Liver (tissue), 8 donors: ENCODE measurements at regions not wholly inside any gene's neighbourhood (a gene's known extent, or its start where the extent isn't known, plus 50 kb on each side); places are given as distances from the start of the nearest gene placed in this dataset.

Experiments
- DNase-seq: peaks from one replicate; pipeline ENCODE4 v3.0.0-alpha.2; 2017; ENCODE audit warnings: low spot score
- H3K27ac ChIP-seq, 2 donors: one replicate each; pipeline ENCODE4 v1.7.0; 2013; ENCODE audit warnings: inconsistent platforms in 2 of 2, low read length in 2 of 2, control low read depth in 1 of 2, low read depth in 1 of 2, mild to moderate bottlenecking in 1 of 2
- H3K27me3 ChIP-seq, 4 donors: one replicate each; pipeline versions ENCODE4 v1.6.1 to v1.7.0; 2013; ENCODE audit warnings: low read length in 3 of 4, inconsistent platforms in 1 of 4, mild to moderate bottlenecking in 1 of 4, moderate library complexity in 1 of 4; ENCODE audit not compliant: control insufficient read depth in 4 of 4, insufficient read depth in 4 of 4
- H3K36me3 ChIP-seq, 4 donors: one replicate each; pipeline versions ENCODE4 v1.6.1 to v1.7.0; 2013; ENCODE audit warnings: low read length in 3 of 4, mild to moderate bottlenecking in 3 of 4, low read depth in 1 of 4, moderate library complexity in 1 of 4; ENCODE audit not compliant: control insufficient read depth in 4 of 4, insufficient read depth in 3 of 4
- H3K4me1 ChIP-seq, 4 donors: one replicate each; pipeline versions ENCODE4 v1.6.1 to v1.7.0; 2013; ENCODE audit warnings: low read length in 3 of 4, mild to moderate bottlenecking in 3 of 4, moderate library complexity in 1 of 4; ENCODE audit not compliant: control insufficient read depth in 4 of 4, insufficient read depth in 4 of 4
- H3K4me3 ChIP-seq, 3 donors: one replicate each; pipeline versions ENCODE4 v1.6.1 to v1.7.0; 2013; ENCODE audit warnings: low read length in 3 of 3, control low read depth in 1 of 3, low read depth in 1 of 3, mild to moderate bottlenecking in 1 of 3
- H3K9ac ChIP-seq, 2 donors: one replicate each; pipeline ENCODE4 v1.7.0; 2013; ENCODE audit warnings: low read length in 2 of 2, mild to moderate bottlenecking in 2 of 2, moderate library complexity in 2 of 2, control low read depth in 1 of 2, low read depth in 1 of 2
- H3K9me3 ChIP-seq, 4 donors: one replicate each; pipeline versions ENCODE4 v1.6.1 to v1.7.0; 2013; ENCODE audit warnings: low read length in 3 of 4; ENCODE audit not compliant: control insufficient read depth in 4 of 4
- EGR1 ChIP-seq, 2 donors: IDR thresholded peaks; 2 replicates each; pipeline ENCODE4 v1.6.1; 2016 to 2018; ENCODE audit warnings: antibody characterized with exemption in 2 of 2, low read depth in 2 of 2
- FOXA1 ChIP-seq: IDR thresholded peaks from 2 replicates; pipeline ENCODE4 v1.6.1; 2016; ENCODE audit warnings: antibody characterized with exemption
- FOXA2 ChIP-seq: IDR thresholded peaks from 2 replicates; pipeline ENCODE4 v1.6.1; 2016; ENCODE audit warnings: antibody characterized with exemption
- GABPA ChIP-seq, 2 donors: IDR thresholded peaks in 1 of 2; conservative IDR thresholded peaks in 1 of 2; 2 replicates each; pipeline ENCODE4 v1.6.1; 2016; ENCODE audit warnings: antibody characterized with exemption in 2 of 2, mild to moderate bottlenecking in 1 of 2, moderate library complexity in 1 of 2
- HNF4G ChIP-seq: IDR thresholded peaks from 2 replicates; pipeline ENCODE4 v1.6.1; 2016; ENCODE audit warnings: antibody characterized with exemption
- JUND ChIP-seq, 2 donors: IDR thresholded peaks; 2 replicates each; pipeline ENCODE4 v1.6.1; 2016; ENCODE audit warnings: antibody characterized with exemption in 2 of 2
- NR2F2 ChIP-seq: IDR thresholded peaks from 2 replicates; pipeline ENCODE4 v1.6.1; 2016; ENCODE audit warnings: antibody characterized with exemption
- RAD21 ChIP-seq, 2 donors: IDR thresholded peaks; 2 replicates each; pipeline ENCODE4 v1.6.1; 2016; ENCODE audit warnings: antibody characterized with exemption in 2 of 2, mild to moderate bottlenecking in 2 of 2
- RXRA ChIP-seq, 2 donors: IDR thresholded peaks; 2 replicates each; pipeline ENCODE4 v1.6.1; 2017 to 2018; ENCODE audit warnings: antibody characterized with exemption in 2 of 2, mild to moderate bottlenecking in 1 of 2
- SP1 ChIP-seq: IDR thresholded peaks from 2 replicates; pipeline ENCODE4 v1.6.1; 2018; ENCODE audit warnings: antibody characterized with exemption, mild to moderate bottlenecking
- TAF1 ChIP-seq: conservative IDR thresholded peaks from 2 replicates; pipeline ENCODE4 v1.6.1; 2016; ENCODE audit warnings: antibody characterized with exemption, mild to moderate bottlenecking
- YY1 ChIP-seq: IDR thresholded peaks from 2 replicates; pipeline ENCODE4 v1.6.1; 2016; ENCODE audit warnings: antibody characterized with exemption, mild to moderate bottlenecking
- WGBS: extraction: QIAGEN DNeasy Blood & Tissue Kit; methylation state at CpG from one replicate; pipeline ENCODE4 v1.1.7; 2013; 5-methylcytosine and 5-hydroxymethylcytosine counted together
- TF ChIP-seq, protein P1 (sequence below): fragments of 150-350 bp; IDR thresholded peaks from 2 replicates; pipeline ENCODE4 v1.5.1; 2017; ENCODE audit warnings: improper control_type of control experiment, low read depth, low read length; ENCODE audit not compliant: missing input control
- TF ChIP-seq, protein P2 (sequence below): IDR thresholded peaks from 2 replicates; pipeline ENCODE4 v1.6.1; 2016; ENCODE audit warnings: antibody characterized with exemption
- TF ChIP-seq, protein P3 (sequence below): IDR thresholded peaks from 2 replicates; pipeline ENCODE4 v1.6.1; 2016; ENCODE audit warnings: antibody characterized with exemption
- TF ChIP-seq, protein P4 (sequence below): IDR thresholded peaks from 2 replicates; pipeline ENCODE4 v1.6.1; 2016; ENCODE audit warnings: antibody characterized with exemption
- donor health status: healthy.
- donor health status: healthy.
- donor health status: healthy.
- donor health status: healthy.
- donor health status: healthy.

DNA sequence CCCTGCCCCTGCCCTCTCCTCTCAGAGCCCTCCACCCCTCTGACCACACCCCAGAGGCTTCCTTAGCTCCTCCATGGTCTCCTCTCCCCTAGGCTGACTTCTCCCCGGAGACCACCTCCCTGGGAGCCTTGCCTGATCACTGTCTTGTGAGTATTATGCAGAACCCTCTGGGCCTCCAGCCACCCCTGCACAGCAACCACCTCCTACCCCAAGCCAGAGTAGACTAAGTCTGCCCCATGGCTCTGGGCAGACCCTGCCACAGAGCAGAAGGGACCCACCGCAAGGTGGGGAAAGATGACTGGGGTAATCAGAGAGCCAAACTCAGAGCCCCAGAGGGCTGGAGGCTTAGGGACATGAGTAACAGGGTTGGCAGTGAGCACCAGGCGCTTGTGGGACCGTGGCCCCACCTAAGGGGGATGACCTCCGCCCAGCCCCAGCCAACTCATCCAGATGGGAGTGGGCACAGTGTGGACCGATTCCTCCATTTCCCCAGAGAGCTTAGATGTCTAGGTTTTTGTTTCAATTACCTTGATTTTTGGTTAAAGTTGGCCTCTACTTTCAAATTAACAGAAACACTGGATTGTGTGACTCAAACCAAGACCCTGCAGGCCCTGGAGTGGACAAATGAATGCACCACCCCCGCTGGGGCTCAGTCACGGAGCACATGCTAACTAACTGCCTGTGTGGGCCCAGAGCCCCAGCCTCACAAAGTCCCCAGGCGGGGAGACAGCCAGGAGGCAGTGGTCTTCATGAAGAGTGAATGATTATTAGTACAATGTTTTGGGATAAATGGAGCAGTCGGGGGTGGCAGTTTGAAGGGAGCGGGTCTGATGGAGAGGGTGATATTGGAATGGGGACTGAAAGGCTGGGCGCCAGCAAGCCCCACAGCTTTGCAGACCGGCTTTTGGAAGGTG, 119.4 kb upstream of the PRR20G start (continued):
- TF ChIP-seq, protein P1, sequence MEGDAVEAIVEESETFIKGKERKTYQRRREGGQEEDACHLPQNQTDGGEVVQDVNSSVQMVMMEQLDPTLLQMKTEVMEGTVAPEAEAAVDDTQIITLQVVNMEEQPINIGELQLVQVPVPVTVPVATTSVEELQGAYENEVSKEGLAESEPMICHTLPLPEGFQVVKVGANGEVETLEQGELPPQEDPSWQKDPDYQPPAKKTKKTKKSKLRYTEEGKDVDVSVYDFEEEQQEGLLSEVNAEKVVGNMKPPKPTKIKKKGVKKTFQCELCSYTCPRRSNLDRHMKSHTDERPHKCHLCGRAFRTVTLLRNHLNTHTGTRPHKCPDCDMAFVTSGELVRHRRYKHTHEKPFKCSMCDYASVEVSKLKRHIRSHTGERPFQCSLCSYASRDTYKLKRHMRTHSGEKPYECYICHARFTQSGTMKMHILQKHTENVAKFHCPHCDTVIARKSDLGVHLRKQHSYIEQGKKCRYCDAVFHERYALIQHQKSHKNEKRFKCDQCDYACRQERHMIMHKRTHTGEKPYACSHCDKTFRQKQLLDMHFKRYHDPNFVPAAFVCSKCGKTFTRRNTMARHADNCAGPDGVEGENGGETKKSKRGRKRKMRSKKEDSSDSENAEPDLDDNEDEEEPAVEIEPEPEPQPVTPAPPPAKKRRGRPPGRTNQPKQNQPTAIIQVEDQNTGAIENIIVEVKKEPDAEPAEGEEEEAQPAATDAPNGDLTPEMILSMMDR, result no peak
- TF ChIP-seq NR2F2 (no peak), EGR1 (IDR thresholded peaks at IDR 0.05; ENCODE audit: low read depth in 2 of 2) (no peak)

DNA sequence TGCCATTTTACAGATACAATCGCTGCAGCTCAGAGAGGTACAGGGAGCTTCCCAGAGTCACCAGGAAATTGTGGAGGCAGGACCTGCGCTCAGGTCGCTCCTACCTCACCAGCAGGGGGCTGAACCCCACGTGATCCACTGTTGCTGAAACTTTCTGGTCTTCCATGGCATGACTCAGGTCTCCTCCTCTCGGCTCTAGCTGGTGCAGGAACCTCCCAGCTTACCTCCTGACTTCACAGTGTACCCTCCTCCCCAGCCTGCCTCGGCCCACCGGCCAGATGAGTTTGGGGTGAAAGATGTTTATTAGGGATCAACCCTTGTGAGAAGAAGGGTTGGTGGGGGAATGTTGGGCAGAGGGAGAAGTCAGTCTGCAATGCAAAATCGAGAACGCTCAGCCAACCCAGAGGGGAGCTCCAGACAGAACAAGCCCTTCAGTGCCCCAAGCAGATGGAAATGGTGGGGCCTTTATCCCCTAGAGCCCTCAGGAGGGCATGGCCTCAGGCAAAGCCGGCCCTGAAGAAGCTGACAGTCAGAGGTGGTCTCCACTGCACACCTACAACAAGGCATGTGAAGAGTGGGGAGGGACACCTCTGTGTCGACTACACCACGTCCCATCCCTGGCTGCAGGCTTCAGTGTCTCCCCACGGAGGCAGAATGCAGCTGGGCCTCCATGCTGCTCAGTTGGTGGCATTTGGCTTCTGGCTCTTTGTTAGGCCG, 118.6 kb upstream of the PRR20G start:
- Histone ChIP-seq H3K9me3 (no peaks in the 10 kb centered on the region), H3K36me3 (no peaks in the 10 kb centered on the region), H3K9ac (no peak overlapping the region), H3K27me3 (no peaks in the 10 kb centered on the region), H3K4me3 (no peak overlapping the region), H3K4me1 (no peaks in the 10 kb centered on the region), H3K27ac (no peak overlapping the region)
- no peak for TF ChIP-seq SP1
- TF ChIP-seq YY1, result no peak
- no peak for TF ChIP-seq RAD21 (IDR thresholded peaks at IDR 0.05)
- TF ChIP-seq GABPA (IDR thresholded peaks at IDR 0.05 in 1 of 2, conservative IDR thresholded peaks at IDR 0.05 in 1 of 2), result no peak
- TF ChIP-seq EGR1 (IDR thresholded peaks at IDR 0.05; ENCODE audit: low read depth in 2 of 2), result no peak
- TF ChIP-seq FOXA1, result no peak
- TF ChIP-seq, protein P2, sequence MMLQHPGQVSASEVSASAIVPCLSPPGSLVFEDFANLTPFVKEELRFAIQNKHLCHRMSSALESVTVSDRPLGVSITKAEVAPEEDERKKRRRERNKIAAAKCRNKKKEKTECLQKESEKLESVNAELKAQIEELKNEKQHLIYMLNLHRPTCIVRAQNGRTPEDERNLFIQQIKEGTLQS, result no peak
- TF ChIP-seq, protein P3, sequence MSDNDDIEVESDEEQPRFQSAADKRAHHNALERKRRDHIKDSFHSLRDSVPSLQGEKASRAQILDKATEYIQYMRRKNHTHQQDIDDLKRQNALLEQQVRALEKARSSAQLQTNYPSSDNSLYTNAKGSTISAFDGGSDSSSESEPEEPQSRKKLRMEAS, result no peak
- no peak for TF ChIP-seq FOXA2
- TF ChIP-seq HNF4G, result no peak
- TF ChIP-seq NR2F2, result no peak
- DNase-seq, result no peak
- 79% methylated on average over 14 of the region's 14 CpGs for WGBS

DNA sequence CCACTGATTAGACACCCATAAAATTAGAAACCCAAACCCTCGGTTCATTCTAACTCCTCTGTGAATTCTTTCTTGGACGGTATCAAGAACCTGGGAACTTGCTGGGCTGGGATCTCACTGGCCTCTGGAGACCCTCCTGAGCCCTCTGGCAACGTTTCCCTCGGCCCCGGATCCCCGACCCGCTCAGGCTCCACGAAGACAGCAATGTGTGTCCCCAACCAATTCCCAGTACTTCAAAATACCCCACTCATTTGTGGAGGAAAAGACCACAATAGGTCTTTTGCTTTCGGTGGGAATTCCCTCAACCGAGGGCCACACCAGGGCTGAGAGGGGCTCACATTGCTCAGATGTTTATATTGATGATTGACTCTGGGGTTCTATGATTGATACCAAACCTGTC, 117.9 kb upstream of the PRR20G start:
- H3K27me3 ChIP-seq, result no peaks in the 10 kb centered on the region
- no peaks in the 10 kb centered on the region for H3K4me1 ChIP-seq
- no peak overlapping the region for H3K9ac ChIP-seq
- H3K36me3 ChIP-seq, result no peaks in the 10 kb centered on the region
- no peak for DNase-seq
- TF ChIP-seq SP1, result no peak
- TF ChIP-seq, protein P1, result no peak
- TF ChIP-seq TAF1, result no peak
- TF ChIP-seq, protein P4, sequence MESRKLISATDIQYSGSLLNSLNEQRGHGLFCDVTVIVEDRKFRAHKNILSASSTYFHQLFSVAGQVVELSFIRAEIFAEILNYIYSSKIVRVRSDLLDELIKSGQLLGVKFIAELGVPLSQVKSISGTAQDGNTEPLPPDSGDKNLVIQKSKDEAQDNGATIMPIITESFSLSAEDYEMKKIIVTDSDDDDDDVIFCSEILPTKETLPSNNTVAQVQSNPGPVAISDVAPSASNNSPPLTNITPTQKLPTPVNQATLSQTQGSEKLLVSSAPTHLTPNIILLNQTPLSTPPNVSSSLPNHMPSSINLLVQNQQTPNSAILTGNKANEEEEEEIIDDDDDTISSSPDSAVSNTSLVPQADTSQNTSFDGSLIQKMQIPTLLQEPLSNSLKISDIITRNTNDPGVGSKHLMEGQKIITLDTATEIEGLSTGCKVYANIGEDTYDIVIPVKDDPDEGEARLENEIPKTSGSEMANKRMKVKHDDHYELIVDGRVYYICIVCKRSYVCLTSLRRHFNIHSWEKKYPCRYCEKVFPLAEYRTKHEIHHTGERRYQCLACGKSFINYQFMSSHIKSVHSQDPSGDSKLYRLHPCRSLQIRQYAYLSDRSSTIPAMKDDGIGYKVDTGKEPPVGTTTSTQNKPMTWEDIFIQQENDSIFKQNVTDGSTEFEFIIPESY, result no peak
- TF ChIP-seq FOXA1, result no peak
- no peak for TF ChIP-seq YY1
- TF ChIP-seq RAD21 (IDR thresholded peaks at IDR 0.05), result no peak
- TF ChIP-seq EGR1 (IDR thresholded peaks at IDR 0.05; ENCODE audit: low read depth in 2 of 2), result no peak
- TF ChIP-seq RXRA (IDR thresholded peaks at IDR 0.05), result no peak
- no peak for TF ChIP-seq JUND (IDR thresholded peaks at IDR 0.05)
- TF ChIP-seq HNF4G, result no peak
- TF ChIP-seq, protein P2, result no peak
- no peak for TF ChIP-seq FOXA2
- H3K27ac ChIP-seq, result no peak overlapping the region
- whole genome bisulfite sequencing, result 77% methylated on average over 10 of the region's 10 CpGs
- no peak overlapping the region for H3K4me3 ChIP-seq
- H3K9me3 ChIP-seq, result no peaks in the 10 kb centered on the region
